GM12878 (cell line): ENCODE measurements at regions not wholly inside any gene's neighbourhood (a gene's known extent, or its start where the extent isn't known, plus 50 kb on each side); places are given as distances from the start of the nearest gene placed in this dataset.
"Not testable (repeated sequence)": the region's sequence is repeated elsewhere in the genome, so short reads cannot be mapped to it uniquely, and the experiment has no call there.

Source experiments
- FOXM1 ChIP-seq: IDR thresholded peaks from 2 replicates; pipeline ENCODE4 v1.6.1; 2012; ENCODE audit warnings: low read depth, mild to moderate bottlenecking, inconsistent platforms, low read length, moderate library complexity
- HDAC2 ChIP-seq: fragments of 200-600 bp; sonication (generic); IDR thresholded peaks from 2 replicates; pipeline ENCODE4 v1.6.1; 2017
- NR2C2 ChIP-seq: IDR thresholded peaks from 2 replicates; pipeline ENCODE4 v1.6.1; 2011; ENCODE audit warnings: borderline replicate concordance, low read depth; ENCODE audit not compliant: control insufficient read depth, insufficient read length
- NRF1 ChIP-seq: conservative IDR thresholded peaks from 2 replicates; pipeline ENCODE4 v1.6.1; 2011; ENCODE audit warnings: mild to moderate bottlenecking, low read depth, low read length, improper control_type of control experiment
- PAX8 ChIP-seq: fragments of 450-650 bp; IDR thresholded peaks from 2 replicates; pipeline ENCODE4 v1.6.1; 2017; ENCODE audit warnings: mild to moderate bottlenecking, moderate library complexity
- POLR2AphosphoS5 ChIP-seq: IDR thresholded peaks from 2 replicates; pipeline ENCODE4 v1.6.1; 2011; ENCODE audit warnings: mild to moderate bottlenecking, low read length, inconsistent platforms
- RAD21 ChIP-seq: IDR thresholded peaks from 2 replicates; pipeline ENCODE4 v1.6.1; 2011; ENCODE audit warnings: mild to moderate bottlenecking, low read depth, low read length, moderate library complexity; ENCODE audit not compliant: insufficient read depth
- RCOR1 ChIP-seq: conservative IDR thresholded peaks from 2 replicates; pipeline ENCODE4 v1.6.1; 2012; ENCODE audit warnings: low read depth, low read length, improper control_type of control experiment
- SREBF2 ChIP-seq: IDR thresholded peaks from 2 replicates; pipeline ENCODE4 v1.6.1; 2012; ENCODE audit warnings: mild to moderate bottlenecking, low read length
- ZZZ3 ChIP-seq: IDR thresholded peaks from 2 replicates; pipeline ENCODE4 v1.6.1; 2011; ENCODE audit warnings: low read depth; ENCODE audit not compliant: control insufficient read depth, insufficient read length
- TF ChIP-seq, protein P1 (sequence below), 3 experiments: IDR thresholded peaks in 2 of 3; conservative IDR thresholded peaks in 1 of 3; 2 replicates each; pipeline ENCODE4 v1.5.1; 2011; ENCODE audit warnings: low read depth in 3 of 3, low read length in 3 of 3, mild to moderate bottlenecking in 3 of 3, control low read depth in 2 of 3, moderate library complexity in 2 of 3, inconsistent platforms in 1 of 3, mixed read lengths in 1 of 3; ENCODE audit not compliant: control insufficient read depth in 2 of 3, insufficient read depth in 1 of 3; ENCODE audit errors: extremely low read depth in 1 of 3
- TF ChIP-seq, protein P2 (sequence below): fragments of 450-650 bp; IDR thresholded peaks from 2 replicates; pipeline ENCODE4 v1.6.1; 2018; ENCODE audit warnings: borderline replicate concordance, mild to moderate bottlenecking; ENCODE audit not compliant: partially characterized antibody

DNA sequence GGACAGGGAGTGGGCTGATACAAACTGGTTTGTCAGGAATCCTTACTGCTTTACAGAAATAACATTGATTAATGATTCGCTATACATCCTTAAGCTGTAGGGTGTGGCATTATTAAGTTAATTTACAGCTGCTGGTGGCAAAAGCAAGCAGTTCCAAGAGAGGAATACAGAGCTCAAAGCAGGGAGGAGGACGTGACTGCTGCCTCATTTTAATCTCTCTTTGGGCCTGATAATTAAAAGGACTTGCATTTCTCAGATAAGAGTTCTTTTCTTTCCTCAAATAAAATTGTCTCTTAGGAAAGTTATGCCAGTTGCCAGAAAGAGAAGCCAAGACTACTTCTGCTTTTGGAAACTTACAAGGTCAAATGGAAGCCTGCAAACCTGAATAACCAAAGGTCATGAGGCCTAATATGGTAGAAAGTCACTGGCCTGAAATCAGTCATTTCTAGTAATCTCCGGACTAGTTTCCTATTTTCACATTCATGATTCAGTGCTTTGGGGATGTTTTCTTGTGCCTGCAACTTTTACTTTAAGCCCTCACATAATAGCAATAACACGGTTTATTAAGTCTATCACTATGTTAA is 426.2 kb upstream of the SPATA31A3 start:
- TF ChIP-seq, protein P1, sequence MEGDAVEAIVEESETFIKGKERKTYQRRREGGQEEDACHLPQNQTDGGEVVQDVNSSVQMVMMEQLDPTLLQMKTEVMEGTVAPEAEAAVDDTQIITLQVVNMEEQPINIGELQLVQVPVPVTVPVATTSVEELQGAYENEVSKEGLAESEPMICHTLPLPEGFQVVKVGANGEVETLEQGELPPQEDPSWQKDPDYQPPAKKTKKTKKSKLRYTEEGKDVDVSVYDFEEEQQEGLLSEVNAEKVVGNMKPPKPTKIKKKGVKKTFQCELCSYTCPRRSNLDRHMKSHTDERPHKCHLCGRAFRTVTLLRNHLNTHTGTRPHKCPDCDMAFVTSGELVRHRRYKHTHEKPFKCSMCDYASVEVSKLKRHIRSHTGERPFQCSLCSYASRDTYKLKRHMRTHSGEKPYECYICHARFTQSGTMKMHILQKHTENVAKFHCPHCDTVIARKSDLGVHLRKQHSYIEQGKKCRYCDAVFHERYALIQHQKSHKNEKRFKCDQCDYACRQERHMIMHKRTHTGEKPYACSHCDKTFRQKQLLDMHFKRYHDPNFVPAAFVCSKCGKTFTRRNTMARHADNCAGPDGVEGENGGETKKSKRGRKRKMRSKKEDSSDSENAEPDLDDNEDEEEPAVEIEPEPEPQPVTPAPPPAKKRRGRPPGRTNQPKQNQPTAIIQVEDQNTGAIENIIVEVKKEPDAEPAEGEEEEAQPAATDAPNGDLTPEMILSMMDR (IDR thresholded peaks at IDR 0.05 in 2 of 3, conservative IDR thresholded peaks at IDR 0.05 in 1 of 3; ENCODE audit: control insufficient read depth in 2 of 3, extremely low read depth in 1 of 3, insufficient read depth in 1 of 3, low read depth in 3 of 3, low read length in 3 of 3): not testable (repeated sequence)
- not testable (repeated sequence) for TF ChIP-seq SREBF2, NR2C2, FOXM1, NRF1, RAD21, PAX8, RCOR1, HDAC2, ZZZ3, POLR2AphosphoS5
- TF ChIP-seq, protein P2, sequence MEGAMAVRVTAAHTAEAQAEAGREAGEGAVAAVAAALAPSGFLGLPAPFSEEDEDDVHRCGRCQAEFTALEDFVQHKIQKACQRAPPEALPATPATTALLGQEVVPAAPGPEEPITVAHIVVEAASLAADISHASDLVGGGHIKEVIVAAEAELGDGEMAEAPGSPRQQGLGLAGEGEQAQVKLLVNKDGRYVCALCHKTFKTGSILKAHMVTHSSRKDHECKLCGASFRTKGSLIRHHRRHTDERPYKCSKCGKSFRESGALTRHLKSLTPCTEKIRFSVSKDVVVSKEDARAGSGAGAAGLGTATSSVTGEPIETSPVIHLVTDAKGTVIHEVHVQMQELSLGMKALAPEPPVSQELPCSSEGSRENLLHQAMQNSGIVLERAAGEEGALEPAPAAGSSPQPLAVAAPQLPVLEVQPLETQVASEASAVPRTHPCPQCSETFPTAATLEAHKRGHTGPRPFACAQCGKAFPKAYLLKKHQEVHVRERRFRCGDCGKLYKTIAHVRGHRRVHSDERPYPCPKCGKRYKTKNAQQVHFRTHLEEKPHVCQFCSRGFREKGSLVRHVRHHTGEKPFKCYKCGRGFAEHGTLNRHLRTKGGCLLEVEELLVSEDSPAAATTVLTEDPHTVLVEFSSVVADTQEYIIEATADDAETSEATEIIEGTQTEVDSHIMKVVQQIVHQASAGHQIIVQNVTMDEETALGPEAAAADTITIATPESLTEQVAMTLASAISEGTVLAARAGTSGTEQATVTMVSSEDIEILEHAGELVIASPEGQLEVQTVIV: not testable (repeated sequence)
